ENCODE measurements at regions not wholly inside any gene's neighbourhood (a gene's known extent, or its start where the extent isn't known, plus 50 kb on each side); places are given as distances from the start of the nearest gene placed in this dataset.

DNA sequence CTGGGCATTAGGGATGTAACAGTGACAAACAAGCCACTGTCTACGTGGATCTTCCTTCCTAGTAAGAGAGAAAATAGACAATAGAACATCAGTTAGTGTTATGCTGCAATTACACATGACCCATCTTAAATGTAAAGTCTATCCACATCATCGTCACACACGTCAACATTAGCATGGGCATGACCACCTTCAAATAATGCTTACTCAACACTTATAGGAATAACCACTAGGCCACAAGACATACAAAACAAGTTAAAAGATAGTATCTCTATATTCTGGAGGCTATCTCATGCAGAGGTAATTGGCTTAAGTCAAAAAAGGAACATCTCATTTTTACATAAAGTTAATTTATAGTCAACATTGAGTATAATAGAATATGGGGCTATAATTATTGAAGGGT is 156.5 kb downstream of the MOXD1 start:
- no peak overlapping the region for H3K27ac Mint-ChIP-seq
- no peaks in the 10 kb centered on the region for H3K36me3 Mint-ChIP-seq
- TF ChIP-seq, protein P1, sequence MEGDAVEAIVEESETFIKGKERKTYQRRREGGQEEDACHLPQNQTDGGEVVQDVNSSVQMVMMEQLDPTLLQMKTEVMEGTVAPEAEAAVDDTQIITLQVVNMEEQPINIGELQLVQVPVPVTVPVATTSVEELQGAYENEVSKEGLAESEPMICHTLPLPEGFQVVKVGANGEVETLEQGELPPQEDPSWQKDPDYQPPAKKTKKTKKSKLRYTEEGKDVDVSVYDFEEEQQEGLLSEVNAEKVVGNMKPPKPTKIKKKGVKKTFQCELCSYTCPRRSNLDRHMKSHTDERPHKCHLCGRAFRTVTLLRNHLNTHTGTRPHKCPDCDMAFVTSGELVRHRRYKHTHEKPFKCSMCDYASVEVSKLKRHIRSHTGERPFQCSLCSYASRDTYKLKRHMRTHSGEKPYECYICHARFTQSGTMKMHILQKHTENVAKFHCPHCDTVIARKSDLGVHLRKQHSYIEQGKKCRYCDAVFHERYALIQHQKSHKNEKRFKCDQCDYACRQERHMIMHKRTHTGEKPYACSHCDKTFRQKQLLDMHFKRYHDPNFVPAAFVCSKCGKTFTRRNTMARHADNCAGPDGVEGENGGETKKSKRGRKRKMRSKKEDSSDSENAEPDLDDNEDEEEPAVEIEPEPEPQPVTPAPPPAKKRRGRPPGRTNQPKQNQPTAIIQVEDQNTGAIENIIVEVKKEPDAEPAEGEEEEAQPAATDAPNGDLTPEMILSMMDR (IDR thresholded peaks at IDR 0.05; ENCODE audit: unreplicated experiment), result no peak
- H3K4me1 Mint-ChIP-seq, result peaks cover 11% of the 10 kb centered on the region
- H3K9me3 Mint-ChIP-seq, result peaks cover 3% of the 10 kb centered on the region
- DNase-seq (ENCODE audit: low spot score in 2 of 2, unreplicated experiment in 2 of 2), result no peak
- H3K27me3 Mint-ChIP-seq (ENCODE audit: low read depth), result no peaks in the 10 kb centered on the region
- no peak overlapping the region for H3K4me3 Mint-ChIP-seq

DNA sequence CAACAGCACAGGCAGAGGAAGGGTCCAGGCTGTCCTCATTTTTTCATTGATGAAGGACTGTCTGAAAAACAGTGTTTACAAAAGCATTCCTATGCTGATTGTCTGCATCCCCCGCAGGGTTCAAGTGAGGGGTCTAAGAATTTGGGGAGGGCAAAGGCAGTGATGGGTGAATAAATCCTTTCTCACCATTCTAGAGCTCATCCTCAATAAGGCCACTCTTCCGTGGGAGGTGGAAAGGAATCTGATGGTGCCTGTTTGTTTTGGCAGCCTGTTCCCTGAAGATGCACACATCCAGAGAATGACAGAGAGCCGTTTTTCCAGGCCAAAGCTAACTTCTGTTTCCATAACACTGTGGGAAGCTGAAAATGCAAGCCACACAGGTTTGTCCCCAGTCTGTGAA is 164.5 kb downstream of the MOXD1 start:
- TF ChIP-seq, protein P1 (IDR thresholded peaks at IDR 0.05; ENCODE audit: unreplicated experiment), result no peak
- no peaks in the 10 kb centered on the region for H3K27me3 Mint-ChIP-seq (ENCODE audit: low read depth)
- H3K9me3 Mint-ChIP-seq, result no peaks in the 10 kb centered on the region
- no peak overlapping the region for H3K4me3 Mint-ChIP-seq
- DNase-seq (ENCODE audit: low spot score in 2 of 2, unreplicated experiment in 2 of 2), result no peak
- H3K36me3 Mint-ChIP-seq, result no peaks in the 10 kb centered on the region
- peaks cover 25% of the 10 kb centered on the region for H3K4me1 Mint-ChIP-seq
- H3K27ac Mint-ChIP-seq, result no peak overlapping the region

DNA sequence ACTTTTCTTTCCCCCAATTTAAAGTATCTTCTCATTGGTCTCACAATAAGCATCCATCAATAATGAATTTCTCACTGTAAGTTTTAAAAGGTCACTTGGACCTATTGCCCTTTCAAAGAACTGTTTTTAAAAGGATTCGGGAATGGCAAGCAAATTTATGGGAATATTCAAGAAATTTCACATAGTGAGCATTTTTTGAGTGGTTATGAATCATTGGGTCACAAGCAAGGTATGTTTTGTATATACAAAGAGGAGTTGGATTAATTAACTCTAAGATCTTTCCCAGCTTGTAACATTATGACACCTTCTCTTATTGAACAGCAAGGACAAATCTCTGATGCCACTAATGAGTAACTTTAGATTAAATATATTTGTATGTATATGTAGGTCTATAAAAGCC is 165.0 kb downstream of the MOXD1 start:
- TF ChIP-seq, protein P1 (IDR thresholded peaks at IDR 0.05; ENCODE audit: unreplicated experiment), result no peak
- no peaks in the 10 kb centered on the region for H3K9me3 Mint-ChIP-seq
- DNase-seq (ENCODE audit: low spot score in 2 of 2, unreplicated experiment in 2 of 2), result no peak
- no peaks in the 10 kb centered on the region for H3K27me3 Mint-ChIP-seq (ENCODE audit: low read depth)
- H3K36me3 Mint-ChIP-seq, result no peaks in the 10 kb centered on the region
- peaks cover 29% of the 10 kb centered on the region for H3K4me1 Mint-ChIP-seq
- H3K4me3 Mint-ChIP-seq, result no peak overlapping the region
- H3K27ac Mint-ChIP-seq, result no peak overlapping the region

DNA sequence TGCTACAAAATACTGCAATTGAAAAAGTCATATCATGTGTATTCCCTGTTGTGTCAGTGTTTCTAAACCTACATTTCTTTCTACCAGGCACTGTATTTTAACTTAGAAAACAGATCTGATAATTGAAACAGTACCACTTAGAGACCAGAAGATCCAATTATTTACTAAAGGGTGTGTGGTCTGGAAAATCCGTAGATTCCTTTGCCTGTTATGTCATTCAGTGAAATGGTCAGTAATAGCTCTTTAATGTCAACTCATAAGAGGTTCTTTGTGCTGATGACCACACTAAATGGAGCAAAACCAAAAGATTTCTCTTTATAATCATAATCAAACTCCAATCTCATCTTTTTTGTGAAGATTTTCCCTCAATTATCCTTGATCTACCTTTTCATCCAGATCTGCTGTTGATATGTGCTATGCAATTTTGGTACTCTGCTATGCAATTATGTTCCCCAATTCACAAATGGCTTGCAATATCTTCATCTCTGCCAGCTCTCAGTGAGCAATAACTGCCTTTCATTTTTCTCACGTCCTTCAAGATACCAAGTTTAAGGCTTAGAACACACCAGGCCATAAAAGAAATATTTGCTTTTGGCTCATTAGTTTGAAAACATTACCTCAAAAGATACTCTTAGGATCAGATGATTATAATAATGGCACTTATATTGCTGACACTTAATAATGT is 165.5 kb downstream of the MOXD1 start:
- Mint-ChIP-seq H3K4me1 (peaks cover 34% of the 10 kb centered on the region), H3K27ac (no peak overlapping the region)
- TF ChIP-seq, protein P1 (IDR thresholded peaks at IDR 0.05; ENCODE audit: unreplicated experiment), result no peak

DNA sequence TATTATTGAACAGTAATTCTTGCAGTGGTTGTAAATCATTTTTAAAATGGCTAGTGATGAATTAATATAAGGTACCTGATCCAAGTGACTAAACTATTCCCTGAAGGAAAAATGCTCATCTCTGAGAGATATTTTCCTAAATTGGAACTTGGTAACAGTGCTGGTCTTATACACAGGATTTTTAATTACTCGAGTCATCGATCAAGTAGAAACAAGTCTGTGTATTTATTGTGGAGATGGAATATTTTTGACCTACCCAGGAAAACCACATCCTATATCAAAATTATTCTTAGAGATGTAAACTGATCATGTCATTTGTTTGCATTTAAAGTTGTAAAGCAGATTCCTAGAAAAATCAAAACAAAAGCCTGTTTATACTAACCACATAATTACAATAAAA is 166.9 kb downstream of the MOXD1 start:
- H3K27ac Mint-ChIP-seq, result no peak overlapping the region
- no peaks in the 10 kb centered on the region for H3K27me3 Mint-ChIP-seq (ENCODE audit: low read depth)
- no peaks in the 10 kb centered on the region for H3K9me3 Mint-ChIP-seq
- peaks cover 34% of the 10 kb centered on the region for H3K4me1 Mint-ChIP-seq
- no peaks in the 10 kb centered on the region for H3K36me3 Mint-ChIP-seq
- TF ChIP-seq, protein P1 (IDR thresholded peaks at IDR 0.05; ENCODE audit: unreplicated experiment), result no peak
- no peak for DNase-seq (ENCODE audit: low spot score in 2 of 2, unreplicated experiment in 2 of 2)
- H3K4me3 Mint-ChIP-seq, result no peak overlapping the region

More for the DNA sequence above, 165.5 kb downstream of the MOXD1 start:
- Mint-ChIP-seq H3K4me3 (no peak overlapping the region), H3K9me3 (no peaks in the 10 kb centered on the region), H3K36me3 (no peaks in the 10 kb centered on the region), H3K27me3 (ENCODE audit: low read depth) (no peaks in the 10 kb centered on the region)
- DNase-seq (ENCODE audit: low spot score in 2 of 2, unreplicated experiment in 2 of 2), result no peak
